Common myeloid progenitor, CD34-positive (primary cell): ENCODE measurements at regions not wholly inside any gene's neighbourhood (a gene's known extent, or its start where the extent isn't known, plus 50 kb on each side); places are given as distances from the start of the nearest gene placed in this dataset.

Experiments
- CTCF ChIA-PET: fragments of 350-600 bp; sonication (Branson Sonifier 250); formaldehyde crosslinking; loops from one replicate; lab custom pipeline; 2021; ENCODE audit warnings: antibody characterized with exemption; lab: Charles Lee
- POLR2A ChIA-PET: fragments of 350-600 bp; sonication (Branson Sonifier 250); formaldehyde crosslinking; loops from one replicate; lab custom pipeline; 2021; ENCODE audit warnings: antibody characterized with exemption; lab: Charles Lee
- DNase-seq, 3 donors: peaks; one replicate each; pipeline versions ENCODE4 v3.0.0 to v3.0.0-alpha.2; 2013
- H3K27ac ChIP-seq, 2 experiments: 1 replicate in 1 of 2; 2 replicates in 1 of 2; pipeline ENCODE4 v1.7.0; 2013; ENCODE audit warnings: inconsistent platforms in 2 of 2, low read length in 2 of 2, mild to moderate bottlenecking in 2 of 2, low read depth in 1 of 2, moderate library complexity in 1 of 2; ENCODE audit not compliant: severe bottlenecking in 2 of 2, insufficient read depth in 1 of 2, poor library complexity in 1 of 2
- H3K27me3 ChIP-seq, 5 experiments: replicated peaks in 2 of 5; 1 replicate in 3 of 5; 2 replicates in 2 of 5; pipeline versions ENCODE4 v1.6.1 to v1.7.0; 2013; ENCODE audit warnings: low read length in 4 of 5, mild to moderate bottlenecking in 2 of 5, moderate library complexity in 2 of 5, inconsistent platforms in 1 of 5; ENCODE audit not compliant: insufficient read depth in 5 of 5, control insufficient read depth in 4 of 5
- H3K36me3 ChIP-seq, 4 experiments: 1 replicate in 2 of 4; 2 replicates in 2 of 4; pipeline versions ENCODE4 v1.6.1 to v1.7.0; 2013; ENCODE audit warnings: low read length in 3 of 4, control low read depth in 1 of 4, mild to moderate bottlenecking in 1 of 4; ENCODE audit not compliant: control insufficient read depth in 4 of 4, insufficient read depth in 4 of 4
- H3K4me1 ChIP-seq, 4 experiments: 1 replicate in 3 of 4; 2 replicates in 1 of 4; pipeline versions ENCODE4 v1.6.1 to v1.7.1; 2013; ENCODE audit warnings: low read length in 3 of 4, mild to moderate bottlenecking in 3 of 4, control low read depth in 1 of 4, inconsistent platforms in 1 of 4, moderate library complexity in 1 of 4; ENCODE audit not compliant: control insufficient read depth in 4 of 4, insufficient read depth in 4 of 4; ENCODE audit errors: control extremely low read depth in 1 of 4
- H3K4me3 ChIP-seq, 7 experiments: 1 replicate in 4 of 7; 2 replicates in 3 of 7; pipeline versions ENCODE4 v1.5.1 to v1.7.0; 2013; ENCODE audit warnings: mild to moderate bottlenecking in 7 of 7, low read length in 6 of 7, moderate library complexity in 6 of 7, inconsistent platforms in 2 of 7, low read depth in 2 of 7, control low read depth in 1 of 7; ENCODE audit not compliant: insufficient read depth in 4 of 7, control insufficient read depth in 1 of 7; ENCODE audit errors: extremely low read depth in 1 of 7
- H3K9me3 ChIP-seq, 5 experiments: 1 replicate in 4 of 5; 2 replicates in 1 of 5; pipeline versions ENCODE4 v1.6.1 to v1.7.1; 2013; ENCODE audit warnings: low read length in 4 of 5, mild to moderate bottlenecking in 2 of 5, inconsistent platforms in 1 of 5, low read depth in 1 of 5, moderate library complexity in 1 of 5; ENCODE audit not compliant: control insufficient read depth in 4 of 5, insufficient read depth in 2 of 5; ENCODE audit errors: control extremely low read depth in 1 of 5
- WGBS: methylation state at CpG from one replicate; pipeline ENCODE4 v1.1.5; 2013; ENCODE audit not compliant: insufficient coverage; 5-methylcytosine and 5-hydroxymethylcytosine counted together

- H3K36me3 ChIP-seq: no peaks in the 10 kb centered on the region
- DNase-seq: no peak
- no peaks in the 10 kb centered on the region for H3K9me3 ChIP-seq
- peaks cover 0 to 3% (median 0%) of the 10 kb centered on the region in 5 experiments for H3K27me3 ChIP-seq
- ChIA-PET CTCF (interaction anchor here (1.2 kb wide), 1 partner anchor 9 kb away, joined by 4 read pairs; no protein-coding TSS in a partner anchor), POLR2A (no interaction called here)
- no peak overlapping the region for H3K27ac ChIP-seq
- no peaks in the 10 kb centered on the region for H3K4me1 ChIP-seq
- H3K4me3 ChIP-seq: no peak overlapping the region
Observed at GRCh38 chr4:57445686-57446085, 335.5 kb upstream of the IGFBP7 start.

GRCh38 chr4:57444671-57445070 is 334.5 kb upstream of the IGFBP7 start:
- Histone ChIP-seq H3K27ac (no peak overlapping the region), H3K9me3 (no peaks in the 10 kb centered on the region), H3K36me3 (no peaks in the 10 kb centered on the region), H3K4me3 (no peak overlapping the region), H3K27me3 (peaks cover 0 to 3% (median 0%) of the 10 kb centered on the region in 5 experiments), H3K4me1 (no peaks in the 10 kb centered on the region)
- CTCF ChIA-PET: interaction anchor here (1.0 to 1.2 kb wide), 2 partner anchors 8 kb away, joined by 3 to 4 read pairs; no protein-coding TSS in a partner anchor
- 36% methylated on average over 2 of the region's 4 CpGs for WGBS
- POLR2A ChIA-PET: no interaction called here
- no peak for DNase-seq

GRCh38 chr4:57443787-57444186 is 333.6 kb upstream of the IGFBP7 start:
- no peak overlapping the region for H3K4me3 ChIP-seq
- no peaks in the 10 kb centered on the region for H3K36me3 ChIP-seq
- DNase-seq: no peak
- 83% methylated on average over 1 of the region's 2 CpGs for WGBS
- no peak overlapping the region for H3K27ac ChIP-seq
- no peaks in the 10 kb centered on the region for H3K4me1 ChIP-seq
- CTCF ChIA-PET: no interaction called here
- no peaks in the 10 kb centered on the region for H3K9me3 ChIP-seq
- POLR2A ChIA-PET: no interaction called here
- H3K27me3 ChIP-seq: peaks cover 0 to 3% (median 0%) of the 10 kb centered on the region in 5 experiments

DNA sequence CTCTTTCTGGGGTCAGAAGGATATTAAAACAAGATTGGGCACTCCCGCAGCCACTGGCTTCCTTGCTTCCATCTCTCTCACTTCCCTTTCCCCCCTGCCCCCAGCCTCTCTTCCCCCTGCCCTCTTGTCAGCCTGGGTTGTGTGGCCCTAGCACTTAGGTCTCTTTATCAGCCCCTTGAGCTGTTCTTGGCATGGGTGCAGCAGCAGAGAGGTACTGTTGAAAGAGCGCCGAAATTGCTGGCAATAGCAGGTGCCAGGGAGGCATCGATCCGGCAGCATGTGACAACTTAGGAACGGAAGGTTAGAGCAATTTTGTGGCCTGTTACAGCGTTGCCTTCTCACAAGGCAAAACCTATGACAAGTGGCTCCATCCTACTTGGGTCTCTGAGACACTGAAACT is 333.1 kb upstream of the IGFBP7 start:
- Histone ChIP-seq H3K27me3 (peaks cover 0 to 3% (median 0%) of the 10 kb centered on the region in 5 experiments), H3K36me3 (no peaks in the 10 kb centered on the region), H3K27ac (no peak overlapping the region), H3K4me1 (no peaks in the 10 kb centered on the region), H3K9me3 (no peaks in the 10 kb centered on the region), H3K4me3 (no peak overlapping the region)
- DNase-seq: no peak
- CTCF ChIA-PET: no interaction called here
- POLR2A ChIA-PET: no interaction called here
- WGBS: 92% methylated on average over 6 of the region's 7 CpGs

GRCh38 chr4:57442831-57443291 is 332.7 kb upstream of the IGFBP7 start:
- peak; percentile 4 to 30 (median 17) for DNase-seq

GRCh38 chr4:57442241-57442640 is 332.1 kb upstream of the IGFBP7 start:
- H3K4me3 ChIP-seq: no peak overlapping the region
- CTCF ChIA-PET: interaction anchor here (1.1 to 1.9 kb wide), 6 partner anchors 9 to 18 kb away, joined by 3 to 10 read pairs (median 4); no protein-coding TSS in a partner anchor
- no peak overlapping the region for H3K27ac ChIP-seq
- POLR2A ChIA-PET: no interaction called here
- 100% methylated on average over 2 of the region's 7 CpGs for WGBS
- H3K36me3 ChIP-seq: no peaks in the 10 kb centered on the region
- H3K4me1 ChIP-seq: no peaks in the 10 kb centered on the region
- H3K9me3 ChIP-seq: no peaks in the 10 kb centered on the region
- H3K27me3 ChIP-seq: peaks cover 0 to 3% (median 0%) of the 10 kb centered on the region in 5 experiments
- DNase-seq: no peak

More at GRCh38 chr4:57442831-57443291, 332.7 kb upstream of the IGFBP7 start:
- peaks cover 0 to 3% (median 0%) of the 10 kb centered on the region in 5 experiments for H3K27me3 ChIP-seq
- ChIA-PET POLR2A (no interaction called here), CTCF (interaction anchor here (1.2 to 1.8 kb wide), 2 partner anchors 8 to 19 kb away, joined by 3 to 4 read pairs; no protein-coding TSS in a partner anchor)
- no peak overlapping the region for H3K4me3 ChIP-seq
- H3K27ac ChIP-seq: no peak overlapping the region
- no peaks in the 10 kb centered on the region for H3K9me3 ChIP-seq
- 26% methylated on average over 3 of the region's 4 CpGs for WGBS
- no peaks in the 10 kb centered on the region for H3K36me3 ChIP-seq
- no peaks in the 10 kb centered on the region for H3K4me1 ChIP-seq

GRCh38 chr4:57437649-57438048 is 327.5 kb upstream of the IGFBP7 start:
- no peaks in the 10 kb centered on the region for H3K9me3 ChIP-seq
- no peaks in the 10 kb centered on the region for H3K4me1 ChIP-seq
- H3K27ac ChIP-seq: no peak overlapping the region
- H3K36me3 ChIP-seq: no peaks in the 10 kb centered on the region
- no peaks in the 10 kb centered on the region for H3K27me3 ChIP-seq
- WGBS: 98% methylated on average over 6 of the region's 8 CpGs
- H3K4me3 ChIP-seq: no peak overlapping the region
- ChIA-PET POLR2A (no interaction called here), CTCF (interaction anchor here (1.7 kb wide), 1 partner anchor 11 kb away, joined by 5 read pairs; no protein-coding TSS in a partner anchor)
- DNase-seq: no peak
